ENCODE measurements at regions not wholly inside any gene's neighbourhood (a gene's known extent, or its start where the extent isn't known, plus 50 kb on each side); places are given as distances from the start of the nearest gene placed in this dataset.

GRCh38 chr3:152209060-152209459, 59.7 kb upstream of the MBNL1 start:
- Histone ChIP-seq H3K56ac (ENCODE audit: insufficient read length, low read depth, low read length) (no peak overlapping the region), H3K4me2 (ENCODE audit: insufficient read depth, insufficient read length, low read length) (no peak overlapping the region), H3K79me1 (ENCODE audit: insufficient read depth, low read depth, low read length, poor library complexity, severe bottlenecking) (no peaks in the 10 kb centered on the region), H2BK15ac (ENCODE audit: low read depth, low read length) (no peak overlapping the region), H3K23ac (ENCODE audit: insufficient read length, low read depth, low read length) (no peak overlapping the region), H2BK12ac (ENCODE audit: insufficient read length, low read depth, low read length) (no peak overlapping the region), H4K20me1 (ENCODE audit: control insufficient read depth, insufficient read depth, insufficient read length) (no peaks in the 10 kb centered on the region), H3K27me3 (ENCODE audit: insufficient read depth, low read length) (no peaks in the 10 kb centered on the region), H3K18ac (ENCODE audit: insufficient read length, low read depth, low read length) (no peak overlapping the region), H3T11ph (ENCODE audit: low read length) (no peak overlapping the region), H2AFZ (ENCODE audit: low read length) (no peak overlapping the region), H3K14ac (ENCODE audit: insufficient read depth, low read length) (no peak overlapping the region), H3K9me3 (ENCODE audit: control insufficient read depth, low read depth, low read length) (no peaks in the 10 kb centered on the region), H3K4ac (ENCODE audit: low read depth, low read length) (no peak overlapping the region), H2BK20ac (ENCODE audit: low read depth, low read length, poor library complexity, severe bottlenecking) (no peak overlapping the region), H2AK5ac (ENCODE audit: insufficient read length, low read length) (no peak overlapping the region), H3K4me1 (ENCODE audit: insufficient read depth, low read length) (no peaks in the 10 kb centered on the region; the same call in 1 of the 2 replicates), H3K79me2 (ENCODE audit: insufficient read depth, low read length) (no peaks in the 10 kb centered on the region), H3K27ac (ENCODE audit: insufficient read length, low read depth, low read length) (no peak overlapping the region), H2BK5ac (ENCODE audit: insufficient read length, low read length) (no peak overlapping the region), H3K23me2 (ENCODE audit: insufficient read length, low read depth, low read length, poor library complexity, severe bottlenecking) (no peaks in the 10 kb centered on the region), H4K5ac (ENCODE audit: insufficient read length, low read depth, low read length) (no peak overlapping the region), H4K8ac (replicated peaks; ENCODE audit: insufficient read length, low read depth, low read length) (no peak overlapping the region), H2BK120ac (ENCODE audit: low read depth, low read length, poor library complexity, severe bottlenecking) (no peak overlapping the region), H3K9ac (ENCODE audit: extremely low read depth, insufficient read length, low read length) (no peak overlapping the region), H4K91ac (ENCODE audit: insufficient read length, low read depth, low read length) (no peak overlapping the region)
- Mint-ChIP-seq H3K4me3 (no peak overlapping the region), H3K27me3 (ENCODE audit: low read depth) (no peaks in the 10 kb centered on the region), H3K27ac (no peak overlapping the region), H3K9me3 (no peaks in the 10 kb centered on the region), H3K36me3 (ENCODE audit: insufficient read depth in 1 of 3, low read depth in 3 of 3) (no peaks in the 10 kb centered on the region), H3K4me1 (peaks cover 13 to 20% of the 10 kb centered on the region in 2 experiments)
- TF ChIP-seq, protein P1, sequence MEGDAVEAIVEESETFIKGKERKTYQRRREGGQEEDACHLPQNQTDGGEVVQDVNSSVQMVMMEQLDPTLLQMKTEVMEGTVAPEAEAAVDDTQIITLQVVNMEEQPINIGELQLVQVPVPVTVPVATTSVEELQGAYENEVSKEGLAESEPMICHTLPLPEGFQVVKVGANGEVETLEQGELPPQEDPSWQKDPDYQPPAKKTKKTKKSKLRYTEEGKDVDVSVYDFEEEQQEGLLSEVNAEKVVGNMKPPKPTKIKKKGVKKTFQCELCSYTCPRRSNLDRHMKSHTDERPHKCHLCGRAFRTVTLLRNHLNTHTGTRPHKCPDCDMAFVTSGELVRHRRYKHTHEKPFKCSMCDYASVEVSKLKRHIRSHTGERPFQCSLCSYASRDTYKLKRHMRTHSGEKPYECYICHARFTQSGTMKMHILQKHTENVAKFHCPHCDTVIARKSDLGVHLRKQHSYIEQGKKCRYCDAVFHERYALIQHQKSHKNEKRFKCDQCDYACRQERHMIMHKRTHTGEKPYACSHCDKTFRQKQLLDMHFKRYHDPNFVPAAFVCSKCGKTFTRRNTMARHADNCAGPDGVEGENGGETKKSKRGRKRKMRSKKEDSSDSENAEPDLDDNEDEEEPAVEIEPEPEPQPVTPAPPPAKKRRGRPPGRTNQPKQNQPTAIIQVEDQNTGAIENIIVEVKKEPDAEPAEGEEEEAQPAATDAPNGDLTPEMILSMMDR (conservative IDR thresholded peaks at IDR 0.05), result no peak
- WGBS (ENCODE audit: extremely low coverage, insufficient read length, low lambda C conversion rate), result no CpG with 5 or more reads among the region's 2 CpGs
- no peak for DNase-seq

All from H9 (cell line).